IMR-90 (cell line): ENCODE measurements at regions not wholly inside any gene's neighbourhood (a gene's known extent, or its start where the extent isn't known, plus 50 kb on each side); places are given as distances from the start of the nearest gene placed in this dataset.

Source experiments
- ATAC-seq: fragments of 200-7000 bp; cut with Tn5 transposase; 2 replicates; pipeline ENCODE4 v1.9.1; 2020; ENCODE audit warnings: low read depth, mild to moderate bottlenecking, moderate library complexity
- BruUV-seq: library from RNA; stranded (reverse); fragments of 400-500 nt; replicated peaks from 2 replicates; lab custom pipeline; 2021; lab: Mats Ljungman, UMichigan
- CTCF ChIA-PET: fragments of 300-600 bp; formaldehyde crosslinking; extraction: SDS; loops from one replicate; lab custom pipeline; 2021; ENCODE audit warnings: antibody characterized with exemption; lab: Yijun Ruan, JAX
- POLR2A ChIA-PET: fragments of 300-600 bp; sonication (Branson Sonifier 250); formaldehyde crosslinking; loops from one replicate; lab custom pipeline; 2022; ENCODE audit warnings: antibody characterized with exemption; ENCODE audit not compliant: unreplicated experiment; lab: Charles Lee
- DNase-seq: peaks from one replicate; pipeline ENCODE4 v3.0.0; 2013
- H2AFZ ChIP-seq: replicated peaks from 2 replicates; pipeline ENCODE3; 2013; ENCODE audit warnings: low read length, mild to moderate bottlenecking; ENCODE audit not compliant: poor library complexity
- H2AK5ac ChIP-seq: 2 replicates; pipeline ENCODE4 v1.6.1; 2013; ENCODE audit warnings: low read depth, low read length, inconsistent platforms
- H2AK9ac ChIP-seq: replicated peaks from 2 replicates; pipeline ENCODE3; 2013; ENCODE audit warnings: mild to moderate bottlenecking, low read depth, low read length, moderate library complexity; ENCODE audit not compliant: poor library complexity
- H2BK120ac ChIP-seq: 2 replicates; pipeline ENCODE4 v1.6.1; 2013; ENCODE audit warnings: low read depth, low read length, inconsistent platforms
- H2BK15ac ChIP-seq: 3 replicates; pipeline ENCODE4 v1.6.1; 2013; ENCODE audit warnings: low read depth, low read length, inconsistent platforms
- H2BK20ac ChIP-seq: 2 replicates; pipeline ENCODE4 v1.6.1; 2013; ENCODE audit warnings: low read depth, mild to moderate bottlenecking, inconsistent platforms, low read length, moderate library complexity
- H2BK5ac ChIP-seq: 2 replicates; pipeline ENCODE4 v1.6.1; 2013; ENCODE audit warnings: mild to moderate bottlenecking, low read depth, low read length, inconsistent platforms; ENCODE audit not compliant: poor library complexity, severe bottlenecking
- H3K14ac ChIP-seq: replicated peaks from 2 replicates; pipeline ENCODE4 v1.6.1; 2013; ENCODE audit warnings: low read depth, low read length, inconsistent platforms
- H3K18ac ChIP-seq: 2 replicates; pipeline ENCODE4 v1.6.1; 2013; ENCODE audit warnings: low read depth, low read length, control low read depth
- H3K23ac ChIP-seq: 2 replicates; pipeline ENCODE4 v1.6.1; 2013; ENCODE audit warnings: low read depth, low read length, inconsistent platforms
- H3K27ac ChIP-seq: 2 replicates; pipeline ENCODE4 v1.5.1; 2013; ENCODE audit warnings: mild to moderate bottlenecking, control low read depth, low read length; ENCODE audit not compliant: insufficient read depth
- H3K27me3 ChIP-seq: 2 replicates; pipeline ENCODE4 v1.6.1; 2013; ENCODE audit warnings: low read length; ENCODE audit not compliant: control insufficient read depth, insufficient read depth
- H3K36me3 ChIP-seq: 2 replicates; pipeline ENCODE4 v1.6.1; 2013; ENCODE audit warnings: low read length, mixed read lengths; ENCODE audit not compliant: control insufficient read depth, insufficient read depth
- H3K4ac ChIP-seq: 2 replicates; pipeline ENCODE4 v1.6.1; 2013; ENCODE audit warnings: low read depth, low read length, inconsistent platforms
- H3K4me1 ChIP-seq: 2 replicates; pipeline ENCODE4 v1.6.1; 2013; ENCODE audit warnings: low read length, mixed read lengths; ENCODE audit not compliant: control insufficient read depth, insufficient read depth
- H3K4me2 ChIP-seq: 2 replicates; pipeline ENCODE4 v1.6.1; 2013; ENCODE audit warnings: low read depth, mild to moderate bottlenecking, control low read depth, low read length, moderate library complexity
- H3K4me3 ChIP-seq: 2 replicates; pipeline ENCODE4 v1.5.1; 2013; ENCODE audit warnings: low read depth, mild to moderate bottlenecking, control low read depth, low read length, moderate library complexity; ENCODE audit not compliant: insufficient read depth
- H3K56ac ChIP-seq: 2 replicates; pipeline ENCODE4 v1.6.1; 2013; ENCODE audit warnings: low read length, inconsistent platforms; ENCODE audit not compliant: insufficient read depth; ENCODE audit errors: extremely low read depth
- H3K79me1 ChIP-seq, 2 experiments: 2 replicates each; pipeline ENCODE4 v1.6.1; 2013; ENCODE audit warnings: low read length in 2 of 2, inconsistent platforms in 1 of 2, low read depth in 1 of 2
- H3K9ac ChIP-seq: 2 replicates; pipeline ENCODE4 v1.6.1; 2013; ENCODE audit warnings: low read depth, low read length, control low read depth
- H3K9me1 ChIP-seq: 2 replicates; pipeline ENCODE4 v1.6.1; 2013; ENCODE audit warnings: low read length, inconsistent platforms; ENCODE audit not compliant: insufficient read depth
- H3K9me3 ChIP-seq: 2 replicates; pipeline ENCODE4 v1.6.1; 2013; ENCODE audit warnings: low read length; ENCODE audit not compliant: control insufficient read depth, insufficient read depth
- H4K20me1 ChIP-seq: 2 replicates; pipeline ENCODE4 v1.6.1; 2013; ENCODE audit warnings: low read length, inconsistent platforms; ENCODE audit not compliant: insufficient read depth
- H4K5ac ChIP-seq: 2 replicates; pipeline ENCODE4 v1.6.1; 2013; ENCODE audit warnings: mild to moderate bottlenecking, low read depth, low read length, control low read depth
- H4K8ac ChIP-seq, 2 experiments: 2 replicates each; pipeline ENCODE4 v1.6.1; 2013; ENCODE audit warnings: low read depth in 2 of 2, low read length in 2 of 2, control low read depth in 1 of 2, inconsistent platforms in 1 of 2
- H4K91ac ChIP-seq: 2 replicates; pipeline ENCODE4 v1.6.1; 2013; ENCODE audit warnings: low read depth, low read length, inconsistent platforms; ENCODE audit not compliant: insufficient read depth
- CHD1 ChIP-seq: IDR thresholded peaks from 2 replicates; pipeline ENCODE4 v1.6.1; 2012; ENCODE audit warnings: low read depth, low read length, improper control_type of control experiment
- ELK1 ChIP-seq: fragments of 150-350 bp; IDR thresholded peaks from 2 replicates; pipeline ENCODE4 v1.6.1; 2016; ENCODE audit warnings: low read depth, mild to moderate bottlenecking, low read length, moderate library complexity, borderline replicate concordance
- NFE2L2 ChIP-seq: fragments of 150-350 bp; IDR thresholded peaks from 2 replicates; pipeline ENCODE4 v1.6.1; 2016; ENCODE audit warnings: low read depth, mild to moderate bottlenecking, low read length
- RCOR1 ChIP-seq: IDR thresholded peaks from 2 replicates; pipeline ENCODE4 v1.6.1; 2012; ENCODE audit warnings: mild to moderate bottlenecking, low read length, improper control_type of control experiment; ENCODE audit not compliant: insufficient replicate concordance
- RFX5 ChIP-seq: IDR thresholded peaks from 2 replicates; pipeline ENCODE4 v1.8.0; 2012; ENCODE audit warnings: low read depth, mild to moderate bottlenecking, low read length, moderate library complexity
- WGBS, 2 experiments: methylation state at CpG; one replicate each; pipeline versions ENCODE4 v1.1.5 to v1.1.7; 2013; ENCODE audit warnings: missing lambda C conversion rate in 2 of 2; ENCODE audit not compliant: insufficient read length in 1 of 2; ENCODE audit errors: extremely low coverage in 2 of 2; 5-methylcytosine and 5-hydroxymethylcytosine counted together
- dilution Hi-C: fragments of 300-500 bp; cut with HindIII; formaldehyde crosslinking; loops from one replicate; pipeline ENCODE4 v1.14.3; 2018; ENCODE audit warnings: low sequenced_read_pairs; ENCODE audit not compliant: unreplicated experiment
- in situ Hi-C: fragments of 300-500 bp; cut with MboI; formaldehyde crosslinking; loops from 3 replicates; pipeline ENCODE4 v1.14.3; 2019; ENCODE audit warnings: low sequenced_read_pairs, inconsistent platforms, mixed read lengths
- intact Hi-C: fragments of 100-400 bp; cut with micrococcal nuclease; formaldehyde crosslinking; loops from 2 replicates; pipeline ENCODE4 v1.10.0; 2022

GRCh38 chr3:124509884-124510283, 220.4 kb upstream of the UMPS start:
- Histone ChIP-seq H4K5ac (no peak overlapping the region), H3K36me3 (no peaks in the 10 kb centered on the region), H2AK5ac (peak overlapping the region; percentile 41; the same call in 1 of the 2 replicates), H3K4me1 (peaks cover 5% of the 10 kb centered on the region), H2BK15ac (no peak overlapping the region), H2AK9ac (no peak overlapping the region), H3K79me1 (no peaks in the 10 kb centered on the region), H2BK20ac (peak overlapping the region; percentile 95), H3K27ac (no peak overlapping the region), H3K18ac (no peak overlapping the region), H3K23ac (no peak overlapping the region), H4K20me1 (no peaks in the 10 kb centered on the region), H3K4ac (peak overlapping the region; percentile 80), H3K9me3 (no peaks in the 10 kb centered on the region), H3K27me3 (peaks cover 3% of the 10 kb centered on the region; the same call in 1 of the 2 replicates), H3K4me2 (no peak overlapping the region), H3K9ac (no peak overlapping the region), H3K56ac (no peak overlapping the region), H4K91ac (peak overlapping the region; percentile 56; the same call in 1 of the 2 replicates), H2AFZ (no peak overlapping the region), H2BK120ac (peak overlapping the region; percentile 82), H3K4me3 (no peak overlapping the region), H3K14ac (peak overlapping the region; percentile 82), H3K9me1 (no peaks in the 10 kb centered on the region), H2BK5ac (no peak overlapping the region), H4K8ac (peak overlapping the region in 1 of 2 experiments; percentile 53; a peak in 1 of 4 replicates)
- no peak for DNase-seq
- in situ Hi-C loops: no loop called here
- TF ChIP-seq NFE2L2: no peak
- TF ChIP-seq ELK1: no peak
- TF ChIP-seq CHD1: no peak
- no peak for TF ChIP-seq RCOR1
- TF ChIP-seq RFX5: no peak
- WGBS, 2 experiments: 100% methylated on average over 1 of the region's 4 CpGs; no CpG with 5 or more reads in 1 of the 2 experiments
- dilution Hi-C loops: no loop called here
- intact Hi-C loops: no loop called here
- ATAC-seq: no peak
- ChIA-PET POLR2A (no interaction called here), CTCF (no interaction called here)
- no TSS peak for BruUV-seq
